ENCODE measurements at regions not wholly inside any gene's neighbourhood (a gene's known extent, or its start where the extent isn't known, plus 50 kb on each side); places are given as distances from the start of the nearest gene placed in this dataset.

- Mint-ChIP-seq H3K36me3 (ENCODE audit: low read depth) (no peaks in the 10 kb centered on the region), H3K9me3 (peaks cover 16% of the 10 kb centered on the region), H3K27ac (no peak overlapping the region), H3K4me1 (ENCODE audit: low read depth) (no peaks in the 10 kb centered on the region), H3K4me3 (no peak overlapping the region), H3K27me3 (ENCODE audit: insufficient read depth) (no peaks in the 10 kb centered on the region)
- DNase-seq, result no peak
- no peak for TF ChIP-seq CTCF (IDR thresholded peaks at IDR 0.05)
Measured at GRCh38 chr21:22903851-22904250, 1905.6 kb downstream of the NCAM2 start.

GRCh38 chr21:22904385-22904784 is 1906.2 kb downstream of the NCAM2 start:
- H3K27ac Mint-ChIP-seq, result no peak overlapping the region
- TF ChIP-seq CTCF (IDR thresholded peaks at IDR 0.05), result no peak
- H3K4me1 Mint-ChIP-seq (ENCODE audit: low read depth), result no peaks in the 10 kb centered on the region
- no peak for DNase-seq
- H3K36me3 Mint-ChIP-seq (ENCODE audit: low read depth), result no peaks in the 10 kb centered on the region
- peaks cover 16% of the 10 kb centered on the region for H3K9me3 Mint-ChIP-seq
- no peak overlapping the region for H3K4me3 Mint-ChIP-seq
- H3K27me3 Mint-ChIP-seq (ENCODE audit: insufficient read depth), result no peaks in the 10 kb centered on the region

- Mint-ChIP-seq H3K27ac (no peak overlapping the region), H3K9me3 (peaks cover 33% of the 10 kb centered on the region), H3K4me3 (no peak overlapping the region), H3K36me3 (ENCODE audit: low read depth) (no peaks in the 10 kb centered on the region), H3K4me1 (ENCODE audit: low read depth) (no peaks in the 10 kb centered on the region), H3K27me3 (ENCODE audit: insufficient read depth) (no peaks in the 10 kb centered on the region)
- no peak for TF ChIP-seq CTCF (IDR thresholded peaks at IDR 0.05)
- no peak for DNase-seq
Measured at GRCh38 chr21:22925032-22925431, 1926.8 kb downstream of the NCAM2 start.

DNA sequence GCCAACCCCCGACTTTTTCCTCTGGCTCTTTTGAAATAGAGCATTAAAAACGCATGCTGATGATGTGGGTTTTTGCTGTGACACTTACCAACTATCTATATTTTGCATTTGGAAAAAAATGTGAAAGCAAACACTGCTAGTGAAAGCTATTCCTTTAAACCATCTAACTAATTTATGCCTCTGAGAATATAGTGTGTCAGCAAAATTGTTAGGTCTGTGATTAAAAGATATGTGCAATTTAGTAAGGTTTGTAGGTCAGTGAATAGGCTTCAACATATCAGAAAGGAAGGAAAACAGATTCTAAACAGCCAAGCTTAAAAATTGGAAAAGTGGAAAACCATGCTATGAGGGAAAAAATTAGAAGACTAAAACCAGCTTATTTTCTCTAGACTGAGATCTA is 1929.3 kb downstream of the NCAM2 start:
- Mint-ChIP-seq H3K27me3 (ENCODE audit: insufficient read depth) (no peaks in the 10 kb centered on the region), H3K36me3 (ENCODE audit: low read depth) (no peaks in the 10 kb centered on the region), H3K4me3 (no peak overlapping the region), H3K9me3 (peaks cover 30% of the 10 kb centered on the region), H3K4me1 (ENCODE audit: low read depth) (no peaks in the 10 kb centered on the region), H3K27ac (no peak overlapping the region)
- DNase-seq, result no peak
- no peak for TF ChIP-seq CTCF (IDR thresholded peaks at IDR 0.05)

DNA sequence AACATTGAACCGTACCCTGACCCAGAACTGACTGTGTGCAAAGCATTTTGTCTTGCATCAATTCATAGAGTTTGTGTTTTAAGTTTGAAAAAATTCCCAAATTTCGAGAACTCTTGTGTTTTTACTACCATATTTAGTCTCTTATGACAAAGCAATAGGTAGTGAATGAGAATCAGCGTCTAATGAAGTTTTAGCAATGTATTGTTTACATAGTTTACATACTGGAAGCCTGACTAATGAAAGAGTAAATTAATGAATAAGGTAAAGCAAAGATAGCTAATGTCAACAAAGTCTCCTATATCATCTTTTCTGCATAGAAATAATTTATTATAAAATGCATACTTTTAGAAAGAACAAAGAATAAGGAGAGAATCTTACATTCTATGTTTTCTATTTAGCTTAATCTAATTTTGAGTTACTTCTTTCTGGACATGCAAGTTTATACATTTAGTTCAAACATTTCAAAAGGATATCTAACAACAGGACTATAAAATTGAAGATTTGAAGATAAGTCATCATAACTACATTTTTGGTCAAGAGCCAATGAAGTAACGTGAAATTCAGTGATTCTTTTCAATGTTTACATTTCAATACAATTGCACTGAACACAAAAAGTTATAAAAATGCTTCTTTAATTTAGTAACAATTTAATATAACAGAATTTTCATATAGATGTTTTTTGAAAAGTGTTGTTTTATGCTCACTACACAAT is 1943.7 kb downstream of the NCAM2 start:
- H3K27ac Mint-ChIP-seq, result no peak overlapping the region
- no peaks in the 10 kb centered on the region for H3K36me3 Mint-ChIP-seq (ENCODE audit: low read depth)

More for the DNA sequence above, 1943.7 kb downstream of the NCAM2 start:
- peaks cover 39% of the 10 kb centered on the region for H3K9me3 Mint-ChIP-seq
- H3K4me1 Mint-ChIP-seq (ENCODE audit: low read depth), result no peaks in the 10 kb centered on the region
- TF ChIP-seq CTCF (IDR thresholded peaks at IDR 0.05), result no peak
- DNase-seq, result no peak
- no peaks in the 10 kb centered on the region for H3K27me3 Mint-ChIP-seq (ENCODE audit: insufficient read depth)
- H3K4me3 Mint-ChIP-seq, result no peak overlapping the region
